AG08395 (cell line): ENCODE measurements at regions not wholly inside any gene's neighbourhood (a gene's known extent, or its start where the extent isn't known, plus 50 kb on each side); places are given as distances from the start of the nearest gene placed in this dataset.

ENCODE experiments used
- DNase-seq: peaks from one replicate; pipeline ENCODE4 v3.0.0; 2012; ENCODE audit warnings: mixed read lengths, low spot score

- no peak for DNase-seq
These were observed 52.6 kb upstream of the KATNAL1 start for GRCh38 chr13:30359991-30360390.

- no peak for DNase-seq
These were observed 53.2 kb upstream of the KATNAL1 start for GRCh38 chr13:30360586-30360985.

GRCh38 chr13:30362005-30362788, 54.8 kb upstream of the KATNAL1 start:
- no peak for DNase-seq

- peak; percentile 41 for DNase-seq
These were observed 55.5 kb upstream of the KATNAL1 start for GRCh38 chr13:30362869-30363268.

GRCh38 chr13:30363725-30364124, 56.4 kb upstream of the KATNAL1 start:
- DNase-seq, result no peak

GRCh38 chr13:30364133-30364532, 56.8 kb upstream of the KATNAL1 start:
- DNase-seq, result no peak

GRCh38 chr13:30364876-30365275, 57.4 kb upstream of the UBE2L5 start:
- peak; percentile 23 for DNase-seq

GRCh38 chr13:30366088-30366487, 56.2 kb upstream of the UBE2L5 start:
- no peak for DNase-seq

- no peak for DNase-seq
These were observed 55.0 kb upstream of the UBE2L5 start for GRCh38 chr13:30367296-30367695.

GRCh38 chr13:30370146-30370545, 52.1 kb upstream of the UBE2L5 start:
- no peak for DNase-seq

GRCh38 chr13:30370916-30371521, 51.3 kb upstream of the UBE2L5 start:
- no peak for DNase-seq

- DNase-seq, result peak; percentile 61
These were observed 50.5 kb upstream of the UBE2L5 start for GRCh38 chr13:30371649-30372265.
